ENCODE measurements at regions not wholly inside any gene's neighbourhood (a gene's known extent, or its start where the extent isn't known, plus 50 kb on each side); places are given as distances from the start of the nearest gene placed in this dataset.

GRCh38 chr17:74151551-74152315, 51.7 kb upstream of the RPL38 start:
- no peak for DNase-seq

- no peak for DNase-seq
Measured at GRCh38 chr17:74152591-74153455, 50.7 kb upstream of the RPL38 start.

- DNase-seq = no peak
Measured at GRCh38 chr17:74153456-74153810, 50.0 kb upstream of the RPL38 start.
